GM21723 (cell line): ENCODE measurements at regions not wholly inside any gene's neighbourhood (a gene's known extent, or its start where the extent isn't known, plus 50 kb on each side); places are given as distances from the start of the nearest gene placed in this dataset.

Experiments
- ATAC-seq: cut with Tn5 transposase; IDR thresholded peaks from one replicate; pipeline ENCODE4 v1.9.1; 2021; ENCODE audit warnings: mild to moderate bottlenecking, moderate library complexity; ENCODE audit not compliant: unreplicated experiment

GRCh38 chr1:95974586-95974985 is 740.6 kb downstream of the RWDD3 start:
- no peak for ATAC-seq

- ATAC-seq: no peak
Measured at GRCh38 chr1:95982711-95983110, 738.9 kb upstream of the PTBP2 start.

- ATAC-seq: no peak
Measured at GRCh38 chr1:95983831-95984230, 737.8 kb upstream of the PTBP2 start.

- no peak for ATAC-seq
Measured at GRCh38 chr1:95984798-95985374, 736.7 kb upstream of the PTBP2 start.

GRCh38 chr1:95990033-95990432 is 731.6 kb upstream of the PTBP2 start:
- no peak for ATAC-seq

GRCh38 chr1:95991787-95992520 is 729.6 kb upstream of the PTBP2 start:
- ATAC-seq: no peak

- ATAC-seq: no peak
Measured at GRCh38 chr1:95994643-95995042, 726.9 kb upstream of the PTBP2 start.

GRCh38 chr1:96002201-96002600 is 719.4 kb upstream of the PTBP2 start:
- ATAC-seq: no peak

GRCh38 chr1:96002969-96003964 is 718.3 kb upstream of the PTBP2 start:
- no peak for ATAC-seq

GRCh38 chr1:96009831-96010434 is 711.7 kb upstream of the PTBP2 start:
- no peak for ATAC-seq

- ATAC-seq: no peak
Measured at GRCh38 chr1:96011606-96012005, 710.0 kb upstream of the PTBP2 start.

- ATAC-seq: no peak
Measured at GRCh38 chr1:96016219-96016618, 705.4 kb upstream of the PTBP2 start.

GRCh38 chr1:96020378-96020777 is 701.2 kb upstream of the PTBP2 start:
- ATAC-seq: no peak

- no peak for ATAC-seq
Measured at GRCh38 chr1:96025062-96025461, 696.5 kb upstream of the PTBP2 start.

- no peak for ATAC-seq
Measured at GRCh38 chr1:96028071-96028470, 693.5 kb upstream of the PTBP2 start.

GRCh38 chr1:96030312-96030711 is 691.3 kb upstream of the PTBP2 start:
- ATAC-seq: no peak

GRCh38 chr1:96034006-96034405 is 687.6 kb upstream of the PTBP2 start:
- no peak for ATAC-seq

- no peak for ATAC-seq
Measured at GRCh38 chr1:96036763-96037162, 684.8 kb upstream of the PTBP2 start.

GRCh38 chr1:96038636-96039035 is 682.9 kb upstream of the PTBP2 start:
- no peak for ATAC-seq

GRCh38 chr1:96039910-96040309 is 681.7 kb upstream of the PTBP2 start:
- ATAC-seq: no peak

- no peak for ATAC-seq
Measured at GRCh38 chr1:96041470-96041869, 680.1 kb upstream of the PTBP2 start.
